ENCODE measurements at regions not wholly inside any gene's neighbourhood (a gene's known extent, or its start where the extent isn't known, plus 50 kb on each side); places are given as distances from the start of the nearest gene placed in this dataset.

GRCh38 chr15:31276596-31277298 is 49.9 kb upstream of the KLF13 start:
- DNase-seq = no peak
